H1 (cell line): ENCODE measurements at regions not wholly inside any gene's neighbourhood (a gene's known extent, or its start where the extent isn't known, plus 50 kb on each side); places are given as distances from the start of the nearest gene placed in this dataset.

Experiments
- CTCF ChIA-PET: fragments of 300-600 bp; sonication (Branson Sonifier 250); formaldehyde crosslinking; loops from one replicate; lab custom pipeline; 2021; ENCODE audit not compliant: partially characterized antibody; lab: Charles Lee
- POLR2A ChIA-PET: fragments of 300-600 bp; sonication (Branson Sonifier 250); formaldehyde crosslinking; loops from one replicate; lab custom pipeline; 2021; ENCODE audit warnings: inconsistent platforms; ENCODE audit not compliant: partially characterized antibody; lab: Charles Lee
- DNase-seq, 2 experiments: peaks; one replicate each; pipeline versions ENCODE4 v3.0.0 to v3.0.0-alpha.2; 2010 to 2022; ENCODE audit warnings: low spot score in 2 of 2, low read depth in 1 of 2, mixed read lengths in 1 of 2
- FAIRE-seq: peaks from 2 replicates; lab custom pipeline; 2011; peaks lifted over from hg19 to GRCh38; lab: Jason Lieb, UNC
- H2AFZ ChIP-seq: 2 replicates; pipeline ENCODE4 v1.8.1; 2012; ENCODE audit warnings: low read length, inconsistent platforms
- H2AK5ac ChIP-seq: 2 replicates; pipeline ENCODE4 v1.6.1; 2013; ENCODE audit warnings: low read depth, low read length
- H2BK120ac ChIP-seq: replicated peaks from 2 replicates; pipeline ENCODE3; 2013; ENCODE audit warnings: low read depth, low read length, inconsistent platforms
- H2BK12ac ChIP-seq: 2 replicates; pipeline ENCODE4 v1.6.1; 2013; ENCODE audit warnings: low read depth, low read length
- H2BK15ac ChIP-seq: 2 replicates; pipeline ENCODE4 v1.6.1; 2013; ENCODE audit warnings: low read length
- H2BK20ac ChIP-seq: 2 replicates; pipeline ENCODE4 v1.6.1; 2013; ENCODE audit warnings: low read length
- H2BK5ac ChIP-seq: 2 replicates; pipeline ENCODE4 v1.6.1; 2013; ENCODE audit warnings: low read depth, low read length
- H3K14ac ChIP-seq: 2 replicates; pipeline ENCODE4 v1.6.1; 2013; ENCODE audit warnings: inconsistent platforms; ENCODE audit not compliant: insufficient read length
- H3K18ac ChIP-seq: 2 replicates; pipeline ENCODE4 v1.6.1; 2013; ENCODE audit warnings: low read length; ENCODE audit errors: extremely low read depth
- H3K23ac ChIP-seq: 2 replicates; pipeline ENCODE4 v1.6.1; 2013; ENCODE audit warnings: inconsistent platforms; ENCODE audit not compliant: insufficient read length
- H3K23me2 ChIP-seq: 2 replicates; pipeline ENCODE4 v1.6.1; 2013; ENCODE audit warnings: low read depth, low read length
- H3K27ac ChIP-seq: 2 replicates; pipeline ENCODE4 v1.6.1; 2011; ENCODE audit warnings: low read depth, low read length, inconsistent platforms
- H3K27me3 ChIP-seq, 4 experiments: replicated peaks in 1 of 4; 1 replicate in 1 of 4; 2 replicates in 3 of 4; pipeline versions ENCODE4 v1.6.1 to v1.8.1; 2011 to 2013; ENCODE audit warnings: low read length in 3 of 4, mild to moderate bottlenecking in 3 of 4, inconsistent platforms in 2 of 4, mixed read lengths in 2 of 4, moderate library complexity in 1 of 4; ENCODE audit not compliant: control insufficient read depth in 3 of 4, insufficient read depth in 3 of 4; ENCODE audit errors: extremely low read depth in 1 of 4
- H3K36me3 ChIP-seq, 4 experiments: 2 replicates each; pipeline versions ENCODE4 v1.6.1 to v1.8.1; 2011 to 2013; ENCODE audit warnings: mild to moderate bottlenecking in 4 of 4, low read length in 3 of 4, moderate library complexity in 2 of 4, control low read depth in 1 of 4, inconsistent platforms in 1 of 4; ENCODE audit not compliant: insufficient read depth in 4 of 4, control insufficient read depth in 2 of 4
- H3K4ac ChIP-seq: replicated peaks from 2 replicates; pipeline ENCODE3; 2013; ENCODE audit warnings: low read length, low read depth, mixed read lengths, inconsistent platforms; ENCODE audit not compliant: insufficient read length
- H3K4me1 ChIP-seq, 4 experiments: replicated peaks in 1 of 4; 1 replicate in 1 of 4; 2 replicates in 3 of 4; pipeline versions ENCODE4 v1.6.1 to v1.8.1; 2011 to 2013; ENCODE audit warnings: low read length in 3 of 4, inconsistent platforms in 2 of 4, mixed read lengths in 1 of 4; ENCODE audit not compliant: insufficient read depth in 4 of 4, control insufficient read depth in 3 of 4
- H3K4me2 ChIP-seq, 2 experiments: 2 replicates each; pipeline versions ENCODE4 v1.6.1 to v1.8.1; 2011 to 2013; ENCODE audit warnings: low read depth in 2 of 2, low read length in 2 of 2, control low read depth in 1 of 2, inconsistent platforms in 1 of 2, mild to moderate bottlenecking in 1 of 2; ENCODE audit not compliant: insufficient read depth in 1 of 2
- H3K4me3 ChIP-seq, 4 experiments: fragments of 200-600, 300-600 bp in 1 of 4; sonication (generic), shearing (Covaris generic), sonication (Bioruptor Twin) in 1 of 4; 2 replicates each; pipeline versions ENCODE4 v1.5.1 to v1.8.1; 2011 to 2016; ENCODE audit warnings: low read length in 4 of 4, low read depth in 3 of 4, control low read depth in 2 of 4, inconsistent platforms in 2 of 4, mild to moderate bottlenecking in 2 of 4, mixed read lengths in 1 of 4, moderate library complexity in 1 of 4; ENCODE audit not compliant: insufficient read depth in 2 of 4; ENCODE audit errors: extremely low read depth in 1 of 4
- H3K56ac ChIP-seq: replicated peaks from 2 replicates; pipeline ENCODE3; 2013; ENCODE audit warnings: low read depth, mild to moderate bottlenecking, mixed read lengths, low read length, inconsistent platforms; ENCODE audit not compliant: insufficient read length
- H3K79me1 ChIP-seq: 2 replicates; pipeline ENCODE4 v1.6.1; 2013; ENCODE audit warnings: low read depth, low read length, control low read depth
- H3K79me2 ChIP-seq, 2 experiments: 2 replicates each; pipeline versions ENCODE4 v1.6.1 to v1.8.1; 2012 to 2013; ENCODE audit warnings: low read length in 2 of 2, mild to moderate bottlenecking in 2 of 2, inconsistent platforms in 1 of 2; ENCODE audit not compliant: insufficient read depth in 2 of 2, control insufficient read depth in 1 of 2
- H3K9ac ChIP-seq, 4 experiments: replicated peaks in 1 of 4; 1 replicate in 1 of 4; 2 replicates in 3 of 4; pipeline versions ENCODE4 v1.6.1 to v1.8.1; 2011 to 2013; ENCODE audit warnings: low read depth in 3 of 4, low read length in 3 of 4, control low read depth in 2 of 4, mild to moderate bottlenecking in 2 of 4, moderate library complexity in 2 of 4, inconsistent platforms in 1 of 4; ENCODE audit errors: extremely low read depth in 1 of 4
- H3K9me3 ChIP-seq, 2 experiments: 2 replicates each; pipeline versions ENCODE4 v1.6.1 to v1.8.1; 2012 to 2013; ENCODE audit warnings: mild to moderate bottlenecking in 2 of 2, moderate library complexity in 2 of 2, control low read depth in 1 of 2, inconsistent platforms in 1 of 2, low read depth in 1 of 2, low read length in 1 of 2, mixed read lengths in 1 of 2; ENCODE audit not compliant: insufficient read depth in 2 of 2
- H4K20me1 ChIP-seq, 2 experiments: replicated peaks in 1 of 2; 2 replicates each; pipeline versions ENCODE3 to v1.8.1; 2011 to 2013; ENCODE audit warnings: inconsistent platforms in 2 of 2, low read length in 2 of 2, mild to moderate bottlenecking in 1 of 2; ENCODE audit not compliant: insufficient read depth in 2 of 2, control insufficient read depth in 1 of 2
- H4K5ac ChIP-seq: 2 replicates; pipeline ENCODE4 v1.6.1; 2013; ENCODE audit warnings: low read length, low read depth, mixed read lengths, inconsistent platforms; ENCODE audit not compliant: insufficient read length
- H4K8ac ChIP-seq: 2 replicates; pipeline ENCODE4 v1.8.0; 2013; ENCODE audit warnings: mild to moderate bottlenecking, moderate library complexity, low read length, inconsistent platforms; ENCODE audit not compliant: insufficient read depth; ENCODE audit errors: extremely low read depth
- H4K91ac ChIP-seq: replicated peaks from 2 replicates; pipeline ENCODE3; 2013; ENCODE audit warnings: low read length, mixed read lengths, inconsistent platforms; ENCODE audit not compliant: insufficient read length
- RNF2 ChIP-seq: fragments of 200-900, 300-1000 bp; sonication (generic); IDR thresholded peaks from 2 replicates; pipeline ENCODE4 v1.7.1; 2016; ENCODE audit warnings: borderline replicate concordance, low read depth, mild to moderate bottlenecking, antibody characterized with exemption, low read length; ENCODE audit not compliant: poor library complexity, severe bottlenecking; ENCODE audit errors: missing control alignments
- SIN3A ChIP-seq, 2 experiments: IDR thresholded peaks in 1 of 2; conservative IDR thresholded peaks in 1 of 2; 2 replicates each; pipeline ENCODE4 v1.6.1; 2011 to 2012; ENCODE audit warnings: low read length in 2 of 2, improper control_type of control experiment in 1 of 2, low read depth in 1 of 2, mild to moderate bottlenecking in 1 of 2
- SP1 ChIP-seq: IDR thresholded peaks from 2 replicates; pipeline ENCODE4 v1.6.1; 2011; ENCODE audit warnings: low read depth, low read length
- SP2 ChIP-seq: IDR thresholded peaks from 2 replicates; pipeline ENCODE4 v1.6.1; 2012; ENCODE audit warnings: mild to moderate bottlenecking, low read length, inconsistent platforms
- WGBS, 2 experiments: shearing (Covaris generic) in 1 of 2; methylation state at CpG; one replicate each; pipeline versions ENCODE4 v1.1.6 to v1.1.7; 2013 to 2015; ENCODE audit warnings: low lambda C conversion rate in 2 of 2, mixed read lengths in 2 of 2, inconsistent platforms in 1 of 2, low coverage in 1 of 2, missing lambda C conversion rate in 1 of 2; ENCODE audit not compliant: insufficient replicate concordance in 2 of 2, insufficient coverage in 1 of 2, insufficient read length in 1 of 2; ENCODE audit errors: extremely low coverage in 1 of 2, missing lambda C conversion rate in 1 of 2; 5-methylcytosine and 5-hydroxymethylcytosine counted together

DNA sequence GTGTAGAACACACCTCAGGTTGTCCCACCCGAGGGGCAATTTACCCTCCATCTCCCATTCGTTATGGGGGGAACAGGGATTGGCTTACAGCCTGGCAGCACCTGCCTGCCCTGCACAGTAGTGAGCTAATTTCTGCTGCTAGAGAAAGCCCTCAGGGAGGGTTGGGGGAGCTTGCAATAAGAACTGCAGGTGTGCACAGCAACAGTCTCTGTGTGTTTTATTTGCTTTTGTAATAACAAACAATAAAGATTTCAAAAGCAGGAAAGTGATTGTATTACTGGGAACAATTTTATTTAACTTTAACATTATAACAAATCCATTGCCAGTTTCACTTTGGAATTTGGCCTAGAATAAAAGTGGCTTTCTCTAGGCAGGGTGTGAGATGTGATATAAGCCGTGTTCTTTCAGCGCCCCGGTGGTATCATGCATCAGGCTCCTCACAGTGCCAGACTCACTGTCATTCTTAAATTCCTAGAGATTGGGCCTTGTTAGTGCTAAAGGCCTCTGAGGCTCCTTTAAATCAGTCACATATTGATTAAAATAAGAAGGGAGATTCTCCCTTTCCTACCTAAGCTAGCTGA is 81.1 kb downstream of the RMI1 start:
- H3K14ac ChIP-seq = no peak overlapping the region
- no peaks in the 10 kb centered on the region for H3K36me3 ChIP-seq
- H2AFZ ChIP-seq = no peak overlapping the region; the same call in 1 of the 2 replicates
- H3K23me2 ChIP-seq = no peaks in the 10 kb centered on the region
- no peak overlapping the region for H3K18ac ChIP-seq
- no peak overlapping the region for H3K23ac ChIP-seq
- no peak overlapping the region for H2AK5ac ChIP-seq
- WGBS, 2 experiments = 89% methylated on average over 5 of the region's 5 CpGs; no CpG with 5 or more reads in 1 of the 2 experiments
- TF ChIP-seq SIN3A (conservative IDR thresholded peaks at IDR 0.05 in 1 of 2, IDR thresholded peaks at IDR 0.05 in 1 of 2; ENCODE audit: low read depth in 1 of 2, low read length in 2 of 2) (no peak), RNF2 (no peak), SP2 (no peak), SP1 (no peak)
- TF ChIP-seq, all 59 proteins: peak for 0
- H3K9ac ChIP-seq = no peak overlapping the region
- H3K27me3 ChIP-seq = no peaks in the 10 kb centered on the region
- no peak overlapping the region for H3K56ac ChIP-seq
- H4K91ac ChIP-seq = no peak overlapping the region
- FAIRE-seq (no peak), DNase-seq (no peak)
- H3K4ac ChIP-seq = no peak overlapping the region
- no peak overlapping the region for H3K4me2 ChIP-seq
- H3K79me1 ChIP-seq = no peaks in the 10 kb centered on the region
- H2BK15ac ChIP-seq = no peak overlapping the region
- H3K79me2 ChIP-seq = no peaks in the 10 kb centered on the region
- no peak overlapping the region for H2BK5ac ChIP-seq
- ChIA-PET CTCF (no interaction called here), POLR2A (interaction anchor here (0.6 kb wide), 1 partner anchor 638 kb away, joined by 3 read pairs; no protein-coding TSS in a partner anchor)
- H2BK12ac ChIP-seq = no peak overlapping the region
- no peaks in the 10 kb centered on the region for H3K9me3 ChIP-seq
- H3K27ac ChIP-seq = no peak overlapping the region
- no peak overlapping the region for H2BK20ac ChIP-seq
- H3K4me3 ChIP-seq = no peak overlapping the region
- no peak overlapping the region for H4K5ac ChIP-seq
- H4K8ac ChIP-seq = no peak overlapping the region
- H2BK120ac ChIP-seq = no peak overlapping the region
- no peaks in the 10 kb centered on the region for H3K4me1 ChIP-seq
- H4K20me1 ChIP-seq = no peaks in the 10 kb centered on the region
